SU-DHL-6 (cell line): ENCODE measurements at regions not wholly inside any gene's neighbourhood (a gene's known extent, or its start where the extent isn't known, plus 50 kb on each side); places are given as distances from the start of the nearest gene placed in this dataset.

Source experiments
- H2AFZ ChIP-seq: fragments of 200-600 bp; sonication (generic); 2 replicates; pipeline ENCODE4 v1.6.1; 2014; ENCODE audit warnings: low read depth, mild to moderate bottlenecking, moderate library complexity, mixed read lengths, antibody characterized with exemption, low read length; ENCODE audit not compliant: severe bottlenecking
- H3F3A ChIP-seq: fragments of 200-600 bp; shearing (Covaris generic); 2 replicates; pipeline ENCODE4 v1.6.0; 2016; ENCODE audit warnings: antibody characterized with exemption, mild to moderate bottlenecking; ENCODE audit not compliant: insufficient read depth
- H3K27ac ChIP-seq: fragments of 200-600 bp; sonication (generic); 2 replicates; pipeline ENCODE4 v1.5.1; 2016; ENCODE audit warnings: low read depth, mild to moderate bottlenecking, low read length, moderate library complexity, mixed read lengths
- H3K27me3 ChIP-seq: fragments of 200-600 bp; sonication (generic), shearing (Covaris generic); 2 replicates; pipeline ENCODE4 v1.6.0; 2014; ENCODE audit warnings: mild to moderate bottlenecking, low read length
- H3K36me3 ChIP-seq: fragments of 200-600 bp; sonication (generic); 2 replicates; pipeline ENCODE4 v1.6.1; 2014; ENCODE audit warnings: mild to moderate bottlenecking, low read length, mixed read lengths
- H3K4me2 ChIP-seq: fragments of 300-600, 200-600 bp; shearing (Covaris generic), sonication (generic); 2 replicates; pipeline ENCODE4 v1.6.0; 2014; ENCODE audit warnings: low read length, low read depth, mild to moderate bottlenecking; ENCODE audit not compliant: poor library complexity, severe bottlenecking
- H3K4me3 ChIP-seq: fragments of 200-600 bp; sonication (generic); 2 replicates; pipeline ENCODE4 v1.5.1; 2014; ENCODE audit warnings: antibody characterized with exemption, low read length, mild to moderate bottlenecking, mixed read lengths; ENCODE audit not compliant: insufficient read depth, poor library complexity, severe bottlenecking
- H3K79me2 ChIP-seq: fragments of 200-600 bp; sonication (generic); 2 replicates; pipeline ENCODE4 v1.6.1; 2014; ENCODE audit warnings: mild to moderate bottlenecking, low read length, moderate library complexity; ENCODE audit not compliant: insufficient read depth
- H3K9ac ChIP-seq: fragments of 200-600 bp; sonication (generic); 2 replicates; pipeline ENCODE4 v1.7.0; 2014; ENCODE audit warnings: mild to moderate bottlenecking, low read length
- H3K9me2 ChIP-seq: fragments of 200-600 bp; sonication (generic); replicated peaks from 2 replicates; pipeline ENCODE4 v1.6.1; 2014; ENCODE audit warnings: low read length; ENCODE audit not compliant: insufficient read depth
- H3K9me3 ChIP-seq: fragments of 200-600 bp; sonication (generic); 2 replicates; pipeline ENCODE4 v1.6.1; 2014; ENCODE audit warnings: low read length, mixed read lengths; ENCODE audit not compliant: insufficient read depth
- H4K20me1 ChIP-seq: fragments of 200-600 bp; sonication (generic); 2 replicates; pipeline ENCODE4 v1.6.1; 2014; ENCODE audit warnings: low read depth, mild to moderate bottlenecking, antibody characterized with exemption, low read length, moderate library complexity, mixed read lengths
- EZH2phosphoT487 ChIP-seq: fragments of 200-600 bp; sonication (generic), shearing (Covaris generic); conservative IDR thresholded peaks from 2 replicates; pipeline ENCODE4 v1.6.1; 2018; ENCODE audit warnings: mild to moderate bottlenecking, antibody characterized with exemption, low read length, moderate library complexity, mixed read lengths
- TF ChIP-seq, protein P1 (sequence below): fragments of 200-600 bp; sonication (generic); IDR thresholded peaks from one replicate; pipeline ENCODE4 v1.5.1; 2017; ENCODE audit warnings: antibody characterized with exemption, mild to moderate bottlenecking, low read length, moderate library complexity; ENCODE audit not compliant: insufficient read depth, poor library complexity, severe bottlenecking

DNA sequence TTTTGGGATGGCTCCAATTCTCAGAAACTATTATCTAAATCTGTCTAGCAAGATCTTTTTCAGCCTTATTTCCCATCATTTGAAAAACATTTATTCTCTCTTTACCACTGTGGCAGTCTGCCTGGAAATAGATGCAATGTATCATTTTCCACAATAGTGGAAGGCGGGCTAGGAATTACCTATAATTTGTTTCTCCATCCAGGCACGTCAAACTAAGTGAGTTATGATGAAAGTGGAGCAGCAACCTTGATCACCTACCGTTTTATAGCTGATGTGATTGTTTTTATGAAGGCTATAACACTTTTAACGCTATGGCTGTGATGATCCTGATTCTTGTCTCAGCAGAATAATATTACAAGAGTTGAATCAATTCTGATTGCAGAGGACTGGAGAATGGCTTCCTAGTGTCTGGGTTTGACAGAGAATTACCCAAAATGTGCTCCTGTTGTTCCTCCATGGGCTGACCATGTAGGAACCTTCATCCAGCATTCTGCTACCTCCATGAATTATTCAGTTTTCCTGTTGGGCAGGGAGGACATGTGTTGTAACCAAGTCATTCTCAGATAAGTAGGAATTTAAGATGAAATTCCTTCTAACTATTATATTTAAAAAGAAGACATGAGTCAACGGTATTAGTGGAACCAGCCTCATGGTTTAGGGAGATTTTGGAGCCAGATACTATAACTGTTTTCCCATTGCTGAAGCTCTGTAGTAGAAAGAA, 231.5 kb upstream of the SGO1 start:
- no peak overlapping the region for H3K4me3 ChIP-seq
- no peak overlapping the region for H3K4me2 ChIP-seq
- H2AFZ ChIP-seq = no peak overlapping the region
- H3K9ac ChIP-seq = no peak overlapping the region
- H3K9me2 ChIP-seq = no peaks in the 10 kb centered on the region
- no peaks in the 10 kb centered on the region for H4K20me1 ChIP-seq
- no peaks in the 10 kb centered on the region for H3K79me2 ChIP-seq
- H3K27me3 ChIP-seq = no peaks in the 10 kb centered on the region
- no peaks in the 10 kb centered on the region for H3K36me3 ChIP-seq
- no peak overlapping the region for H3K27ac ChIP-seq
- no peak for TF ChIP-seq EZH2phosphoT487
- TF ChIP-seq, protein P1, sequence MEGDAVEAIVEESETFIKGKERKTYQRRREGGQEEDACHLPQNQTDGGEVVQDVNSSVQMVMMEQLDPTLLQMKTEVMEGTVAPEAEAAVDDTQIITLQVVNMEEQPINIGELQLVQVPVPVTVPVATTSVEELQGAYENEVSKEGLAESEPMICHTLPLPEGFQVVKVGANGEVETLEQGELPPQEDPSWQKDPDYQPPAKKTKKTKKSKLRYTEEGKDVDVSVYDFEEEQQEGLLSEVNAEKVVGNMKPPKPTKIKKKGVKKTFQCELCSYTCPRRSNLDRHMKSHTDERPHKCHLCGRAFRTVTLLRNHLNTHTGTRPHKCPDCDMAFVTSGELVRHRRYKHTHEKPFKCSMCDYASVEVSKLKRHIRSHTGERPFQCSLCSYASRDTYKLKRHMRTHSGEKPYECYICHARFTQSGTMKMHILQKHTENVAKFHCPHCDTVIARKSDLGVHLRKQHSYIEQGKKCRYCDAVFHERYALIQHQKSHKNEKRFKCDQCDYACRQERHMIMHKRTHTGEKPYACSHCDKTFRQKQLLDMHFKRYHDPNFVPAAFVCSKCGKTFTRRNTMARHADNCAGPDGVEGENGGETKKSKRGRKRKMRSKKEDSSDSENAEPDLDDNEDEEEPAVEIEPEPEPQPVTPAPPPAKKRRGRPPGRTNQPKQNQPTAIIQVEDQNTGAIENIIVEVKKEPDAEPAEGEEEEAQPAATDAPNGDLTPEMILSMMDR = no peak
- no peaks in the 10 kb centered on the region for H3F3A ChIP-seq
- no peaks in the 10 kb centered on the region for H3K9me3 ChIP-seq

DNA sequence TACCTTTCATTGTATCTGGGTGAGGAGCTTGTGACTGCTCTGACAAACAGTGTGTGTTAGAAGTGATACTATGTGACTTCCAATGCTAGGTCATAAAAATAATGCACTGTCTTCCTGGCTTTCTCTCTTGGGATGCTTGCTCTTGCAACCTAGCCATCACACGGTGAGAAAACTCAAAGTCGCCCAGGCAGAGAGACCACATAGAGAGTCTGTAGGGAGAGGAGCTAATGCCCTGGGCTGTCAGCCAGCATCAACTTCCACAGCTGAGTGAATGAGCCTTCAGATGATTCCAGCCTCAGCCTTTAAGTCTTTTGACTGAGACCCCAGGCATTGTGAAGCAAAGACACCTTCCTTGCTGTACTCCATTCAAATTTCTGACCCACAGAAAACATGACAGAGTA, 220.6 kb upstream of the SGO1 start:
- Histone ChIP-seq H2AFZ (no peak overlapping the region), H3K9me2 (no peaks in the 10 kb centered on the region), H3K4me2 (no peak overlapping the region), H3K36me3 (no peaks in the 10 kb centered on the region), H3K27ac (no peak overlapping the region), H3K9ac (no peak overlapping the region), H3K27me3 (no peaks in the 10 kb centered on the region), H3K79me2 (no peaks in the 10 kb centered on the region), H3F3A (no peaks in the 10 kb centered on the region), H3K9me3 (no peaks in the 10 kb centered on the region), H3K4me3 (no peak overlapping the region), H4K20me1 (no peaks in the 10 kb centered on the region)
- TF ChIP-seq EZH2phosphoT487 = no peak
- TF ChIP-seq, protein P1 = no peak

DNA sequence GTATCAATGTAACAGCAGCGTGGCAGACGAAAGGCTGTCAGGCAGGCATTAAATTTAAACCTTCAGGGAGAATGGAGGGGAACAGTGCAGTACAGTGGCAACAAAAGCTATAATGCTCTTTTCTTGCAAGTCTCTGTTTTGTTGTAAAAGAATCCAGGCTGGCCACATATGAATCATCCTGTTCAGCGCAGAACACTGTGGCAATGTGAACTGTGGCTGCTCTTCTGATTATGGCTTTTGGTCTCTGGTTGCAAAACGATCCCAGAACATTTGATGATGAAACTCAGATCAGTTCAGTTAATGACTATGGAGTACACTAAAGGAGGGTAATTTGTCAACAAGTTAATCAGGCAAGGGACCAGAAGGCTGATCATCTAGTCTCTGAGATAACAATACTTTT, 219.7 kb upstream of the SGO1 start:
- Histone ChIP-seq H4K20me1 (no peaks in the 10 kb centered on the region), H3F3A (no peaks in the 10 kb centered on the region)
- TF ChIP-seq, protein P1 = no peak
- no peak for TF ChIP-seq EZH2phosphoT487

More for the DNA sequence above, 219.7 kb upstream of the SGO1 start:
- no peak overlapping the region for H3K9ac ChIP-seq
- no peaks in the 10 kb centered on the region for H3K9me2 ChIP-seq
- no peak overlapping the region for H2AFZ ChIP-seq
- no peaks in the 10 kb centered on the region for H3K79me2 ChIP-seq
- H3K4me2 ChIP-seq = no peak overlapping the region
- H3K9me3 ChIP-seq = no peaks in the 10 kb centered on the region
- no peak overlapping the region for H3K27ac ChIP-seq
- H3K36me3 ChIP-seq = no peaks in the 10 kb centered on the region
- H3K27me3 ChIP-seq = no peaks in the 10 kb centered on the region
- H3K4me3 ChIP-seq = no peak overlapping the region
